Mesenchymal stem cell (in vitro differentiated cells and primary cell): ENCODE measurements at regions not wholly inside any gene's neighbourhood (a gene's known extent, or its start where the extent isn't known, plus 50 kb on each side); places are given as distances from the start of the nearest gene placed in this dataset.
"Not testable (repeated sequence)": the region's sequence is repeated elsewhere in the genome, so short reads cannot be mapped to it uniquely, and the experiment has no call there.

Experiments used
- DNase-seq: peaks from one replicate; pipeline ENCODE4 v3.0.0-alpha.2; 2013
- H2AFZ ChIP-seq: one replicate; pipeline ENCODE4 v1.6.1; 2013; ENCODE audit warnings: low read depth, mild to moderate bottlenecking, control low read depth, inconsistent platforms, low read length, moderate library complexity
- H2AK5ac ChIP-seq: 2 replicates; pipeline ENCODE4 v1.6.1; 2013; ENCODE audit warnings: low read length, moderate library complexity, mild to moderate bottlenecking, inconsistent platforms; ENCODE audit not compliant: severe bottlenecking
- H2BK120ac ChIP-seq: one replicate; pipeline ENCODE4 v1.6.1; 2013; ENCODE audit warnings: low read depth, mild to moderate bottlenecking, inconsistent platforms, low read length, moderate library complexity
- H2BK12ac ChIP-seq, 2 experiments: one replicate each; pipeline ENCODE4 v1.6.1; 2013; ENCODE audit warnings: inconsistent platforms in 2 of 2, low read length in 2 of 2, mild to moderate bottlenecking in 2 of 2, moderate library complexity in 2 of 2, control low read depth in 1 of 2
- H2BK15ac ChIP-seq: one replicate; pipeline ENCODE4 v1.6.1; 2013; ENCODE audit warnings: mild to moderate bottlenecking, low read depth, inconsistent platforms; ENCODE audit not compliant: poor library complexity, severe bottlenecking
- H2BK5ac ChIP-seq: 2 replicates; pipeline ENCODE4 v1.6.1; 2013; ENCODE audit warnings: low read depth, mild to moderate bottlenecking, low read length, control low read depth, inconsistent platforms; ENCODE audit not compliant: poor library complexity, severe bottlenecking
- H3K14ac ChIP-seq, 2 experiments: one replicate each; pipeline ENCODE4 v1.6.1; 2013; ENCODE audit warnings: inconsistent platforms in 2 of 2, low read length in 2 of 2, control low read depth in 1 of 2, mild to moderate bottlenecking in 1 of 2, moderate library complexity in 1 of 2
- H3K18ac ChIP-seq, 2 experiments: one replicate each; pipeline ENCODE4 v1.6.1; 2013; ENCODE audit warnings: inconsistent platforms in 2 of 2, low read length in 2 of 2, control low read depth in 1 of 2, low read depth in 1 of 2, mild to moderate bottlenecking in 1 of 2
- H3K23ac ChIP-seq, 2 experiments: one replicate each; pipeline ENCODE4 v1.6.1; 2013; ENCODE audit warnings: inconsistent platforms in 2 of 2, low read length in 2 of 2, mild to moderate bottlenecking in 2 of 2, moderate library complexity in 2 of 2, control low read depth in 1 of 2
- H3K27ac ChIP-seq: 2 replicates; pipeline ENCODE4 v1.5.1; 2013; ENCODE audit warnings: mild to moderate bottlenecking, moderate library complexity, low read length, control low read depth, inconsistent platforms; ENCODE audit not compliant: poor library complexity, severe bottlenecking
- H3K27me3 ChIP-seq, 2 experiments: 2 replicates each; pipeline versions ENCODE4 v1.6.1 to v1.7.0; 2013; ENCODE audit warnings: low read length in 2 of 2, mild to moderate bottlenecking in 2 of 2, moderate library complexity in 2 of 2, control low read depth in 1 of 2, inconsistent platforms in 1 of 2; ENCODE audit not compliant: control insufficient read depth in 1 of 2, insufficient read depth in 1 of 2
- H3K36me3 ChIP-seq, 2 experiments: 2 replicates each; pipeline versions ENCODE4 v1.6.1 to v1.7.0; 2013; ENCODE audit warnings: low read length in 2 of 2, control low read depth in 1 of 2, inconsistent platforms in 1 of 2, low read depth in 1 of 2, mild to moderate bottlenecking in 1 of 2; ENCODE audit not compliant: insufficient read depth in 2 of 2, control insufficient read depth in 1 of 2
- H3K4ac ChIP-seq, 2 experiments: one replicate each; pipeline ENCODE4 v1.6.1; 2013; ENCODE audit warnings: inconsistent platforms in 2 of 2, low read length in 2 of 2, mild to moderate bottlenecking in 2 of 2, moderate library complexity in 2 of 2, control low read depth in 1 of 2, low read depth in 1 of 2
- H3K4me1 ChIP-seq: 2 replicates; pipeline ENCODE4 v1.6.1; 2013; ENCODE audit warnings: low read depth, low read length, control low read depth; ENCODE audit not compliant: control insufficient read depth, insufficient read depth
- H3K4me2 ChIP-seq: 2 replicates; pipeline ENCODE4 v1.6.1; 2013; ENCODE audit warnings: low read length, mild to moderate bottlenecking, inconsistent platforms; ENCODE audit not compliant: poor library complexity, severe bottlenecking
- H3K4me3 ChIP-seq, 2 experiments: 2 replicates each; pipeline versions ENCODE4 v1.5.1 to v1.7.0; 2013; ENCODE audit warnings: low read length in 2 of 2, mild to moderate bottlenecking in 2 of 2, control low read depth in 1 of 2, low read depth in 1 of 2; ENCODE audit not compliant: insufficient read depth in 1 of 2
- H3K79me1 ChIP-seq: replicated peaks from 2 replicates; pipeline ENCODE4 v1.6.1; 2013; ENCODE audit warnings: mild to moderate bottlenecking, control low read depth, low read length, inconsistent platforms; ENCODE audit not compliant: poor library complexity, severe bottlenecking
- H3K9ac ChIP-seq: 2 replicates; pipeline ENCODE4 v1.7.0; 2013; ENCODE audit warnings: mild to moderate bottlenecking, low read length, moderate library complexity
- H3K9me3 ChIP-seq: 2 replicates; pipeline ENCODE4 v1.7.0; 2013; ENCODE audit warnings: mild to moderate bottlenecking, low read length; ENCODE audit not compliant: control insufficient read depth
- H4K8ac ChIP-seq: one replicate; pipeline ENCODE4 v1.6.1; 2013; ENCODE audit warnings: inconsistent platforms, mild to moderate bottlenecking, low read length, moderate library complexity
- H4K91ac ChIP-seq: one replicate; pipeline ENCODE4 v1.6.1; 2013; ENCODE audit warnings: mild to moderate bottlenecking, low read length, inconsistent platforms
- WGBS: methylation state at CpG from one replicate; pipeline ENCODE4 v1.1.7; 2013; ENCODE audit warnings: mixed read lengths; 5-methylcytosine and 5-hydroxymethylcytosine counted together

DNA sequence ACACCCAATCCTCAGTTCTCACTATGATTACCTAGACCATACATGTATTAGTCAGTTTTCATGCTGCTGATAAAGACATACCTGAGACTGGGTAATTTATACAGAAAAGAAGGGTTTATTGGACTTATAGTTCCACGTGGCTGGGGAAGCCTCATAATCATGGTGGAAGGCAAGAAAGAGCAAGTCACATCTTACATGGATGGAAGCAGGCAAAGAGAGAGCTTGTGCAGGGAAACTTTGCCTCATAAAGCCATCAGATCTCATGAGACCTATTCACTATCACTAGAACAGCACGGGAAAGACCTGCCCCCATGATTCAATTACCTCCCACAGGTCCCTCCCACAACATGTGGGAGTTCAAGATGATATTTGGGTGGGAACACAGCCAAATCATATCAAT, 79.5 kb upstream of the FGGY start:
- 76% methylated on average over 2 of the region's 2 CpGs for WGBS
- H2BK5ac ChIP-seq, H4K91ac ChIP-seq, H3K36me3 ChIP-seq, H3K23ac ChIP-seq, H2AFZ ChIP-seq, H3K9ac ChIP-seq, H3K27ac ChIP-seq, H3K79me1 ChIP-seq, H4K8ac ChIP-seq, H3K18ac ChIP-seq, H3K14ac ChIP-seq, H2BK120ac ChIP-seq, H2BK15ac ChIP-seq, H3K27me3 ChIP-seq, H3K9me3 ChIP-seq, H3K4me2 ChIP-seq, H3K4me3 ChIP-seq, H3K4ac ChIP-seq, DNase-seq: not testable (repeated sequence)
- Histone ChIP-seq H2AK5ac (peak overlapping the region; percentile 13), H2BK12ac (peak overlapping the region in 1 of 2 experiments; percentile 24), H3K4me1 (peaks cover 15% of the 10 kb centered on the region)

DNA sequence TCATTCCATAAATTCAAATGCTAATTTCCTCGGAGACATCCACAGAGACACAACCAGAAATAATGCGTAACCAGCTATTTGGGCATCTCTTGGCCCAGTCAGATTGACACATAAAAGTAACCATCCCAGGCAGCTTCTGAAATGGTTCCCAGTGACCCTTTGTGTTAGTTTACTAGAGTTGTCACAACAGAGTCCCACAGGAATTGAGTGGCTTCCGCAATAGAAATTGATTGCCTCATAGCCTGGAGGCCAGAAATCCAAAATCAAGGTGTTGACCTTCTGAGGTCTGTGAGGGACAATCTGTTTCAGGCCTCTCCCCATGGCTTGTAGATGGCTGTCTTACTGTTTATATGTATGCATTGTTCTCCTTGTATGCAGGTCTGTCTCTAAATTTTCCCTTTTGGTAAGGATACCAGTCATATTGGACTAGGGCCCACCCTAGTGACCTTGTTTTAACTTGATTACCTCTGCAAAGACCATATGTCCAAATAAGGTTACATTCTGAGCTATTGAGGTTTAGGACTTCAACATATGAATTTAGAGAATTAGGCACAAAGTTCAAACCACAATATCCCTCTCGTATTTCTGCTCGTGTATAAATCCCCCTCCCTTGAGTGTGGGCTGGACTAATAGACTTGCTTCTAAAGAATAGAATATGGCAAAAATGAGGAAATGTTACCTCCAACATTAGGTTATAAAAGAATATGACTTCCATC, 78.2 kb upstream of the FGGY start:
- Histone ChIP-seq H3K4me3 (no peak overlapping the region), H3K9me3 (no peaks in the 10 kb centered on the region), H2AK5ac (peak overlapping the region; percentile 92), H3K79me1 (no peaks in the 10 kb centered on the region), H3K4me1 (peaks cover 19% of the 10 kb centered on the region), H3K23ac (no peak overlapping the region), H2BK12ac (no peak overlapping the region), H2BK120ac (no peak overlapping the region), H4K8ac (no peak overlapping the region), H3K27ac (no peak overlapping the region), H3K18ac (no peak overlapping the region), H3K4ac (no peak overlapping the region), H3K27me3 (no peaks in the 10 kb centered on the region), H2BK5ac (peak overlapping the region; percentile 74), H3K14ac (no peak overlapping the region), H3K36me3 (no peaks in the 10 kb centered on the region), H3K4me2 (no peak overlapping the region), H3K9ac (no peak overlapping the region), H2AFZ (no peak overlapping the region), H4K91ac (no peak overlapping the region), H2BK15ac (no peak overlapping the region)
- 100% methylated on average over 3 of the region's 5 CpGs for WGBS
- DNase-seq = no peak

- H3K36me3 ChIP-seq = no peaks in the 10 kb centered on the region
- no peak overlapping the region for H3K23ac ChIP-seq
- H4K8ac ChIP-seq = no peak overlapping the region
- no peak overlapping the region for H3K4me3 ChIP-seq
- no peak overlapping the region for H3K4me2 ChIP-seq
- H2AFZ ChIP-seq = no peak overlapping the region
- 95% methylated on average over 2 of the region's 2 CpGs for WGBS
- H2BK12ac ChIP-seq = no peak overlapping the region
- no peak for DNase-seq
- H2BK15ac ChIP-seq = no peak overlapping the region
- H3K4me1 ChIP-seq = peaks cover 20% of the 10 kb centered on the region
- no peak overlapping the region for H4K91ac ChIP-seq
- no peaks in the 10 kb centered on the region for H3K79me1 ChIP-seq
- no peak overlapping the region for H2BK120ac ChIP-seq
- peak overlapping the region; percentile 78 for H3K27ac ChIP-seq
- no peak overlapping the region for H3K9ac ChIP-seq
- no peak overlapping the region for H2AK5ac ChIP-seq
- no peaks in the 10 kb centered on the region for H3K27me3 ChIP-seq
- no peak overlapping the region for H3K14ac ChIP-seq
- H3K4ac ChIP-seq = no peak overlapping the region
- no peaks in the 10 kb centered on the region for H3K9me3 ChIP-seq
- no peak overlapping the region for H3K18ac ChIP-seq
- H2BK5ac ChIP-seq = peak overlapping the region; percentile 1
Measured at GRCh38 chr1:59219916-59220315, 77.0 kb upstream of the FGGY start.

DNA sequence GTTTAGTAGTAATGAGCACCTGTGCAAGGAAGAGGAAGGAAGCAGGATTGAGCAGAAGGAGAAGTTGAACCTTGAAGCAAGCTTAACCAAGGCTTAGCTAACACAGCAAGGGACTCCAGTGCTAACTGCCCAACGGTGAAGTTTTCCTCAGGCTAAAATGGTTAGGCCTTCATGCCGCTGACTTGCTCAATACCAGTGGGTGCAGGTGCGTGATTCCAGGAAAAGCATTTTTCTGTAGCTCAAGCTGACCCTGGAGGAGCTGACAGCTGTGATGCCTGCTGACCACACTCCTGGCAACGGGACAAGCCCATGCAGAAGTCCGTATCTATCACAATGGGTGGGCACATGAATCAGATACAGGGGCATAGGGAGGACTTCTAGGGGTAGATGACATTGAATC, 76.5 kb upstream of the FGGY start:
- H3K4ac ChIP-seq = no peak overlapping the region
- peaks cover 17% of the 10 kb centered on the region for H3K4me1 ChIP-seq
- no peak overlapping the region for H3K4me3 ChIP-seq
- no peak overlapping the region for H2BK120ac ChIP-seq
- no peak overlapping the region for H3K23ac ChIP-seq
- H3K9me3 ChIP-seq = no peaks in the 10 kb centered on the region
- no peaks in the 10 kb centered on the region for H3K79me1 ChIP-seq
- 89% methylated on average over 5 of the region's 5 CpGs for WGBS
- H2AK5ac ChIP-seq = no peak overlapping the region
- H2BK12ac ChIP-seq = peak overlapping the region in 1 of 2 experiments; percentile 10
- peak overlapping the region; percentile 1 for H2BK5ac ChIP-seq
- no peak overlapping the region for H3K9ac ChIP-seq
- H3K36me3 ChIP-seq = no peaks in the 10 kb centered on the region
- H4K91ac ChIP-seq = no peak overlapping the region
- no peak overlapping the region for H2AFZ ChIP-seq
- no peak for DNase-seq
- peak overlapping the region; percentile 10 for H4K8ac ChIP-seq
- H3K4me2 ChIP-seq = no peak overlapping the region
- H2BK15ac ChIP-seq = no peak overlapping the region
- H3K18ac ChIP-seq = peak overlapping the region in 1 of 2 experiments; percentile 18
- no peaks in the 10 kb centered on the region for H3K27me3 ChIP-seq
- H3K14ac ChIP-seq = no peak overlapping the region
- H3K27ac ChIP-seq = peak overlapping the region; percentile 78
